H1 (cell line): ENCODE measurements at regions not wholly inside any gene's neighbourhood (a gene's known extent, or its start where the extent isn't known, plus 50 kb on each side); places are given as distances from the start of the nearest gene placed in this dataset.

Experiments
- CTCF ChIA-PET: fragments of 300-600 bp; sonication (Branson Sonifier 250); formaldehyde crosslinking; loops from one replicate; lab custom pipeline; 2021; ENCODE audit not compliant: partially characterized antibody; lab: Charles Lee
- POLR2A ChIA-PET: fragments of 300-600 bp; sonication (Branson Sonifier 250); formaldehyde crosslinking; loops from one replicate; lab custom pipeline; 2021; ENCODE audit warnings: inconsistent platforms; ENCODE audit not compliant: partially characterized antibody; lab: Charles Lee
- DNase-seq, 2 experiments: peaks; one replicate each; pipeline versions ENCODE4 v3.0.0 to v3.0.0-alpha.2; 2010 to 2022; ENCODE audit warnings: low spot score in 2 of 2, low read depth in 1 of 2, mixed read lengths in 1 of 2
- FAIRE-seq: peaks from 2 replicates; lab custom pipeline; 2011; peaks lifted over from hg19 to GRCh38; lab: Jason Lieb, UNC
- H2AFZ ChIP-seq: 2 replicates; pipeline ENCODE4 v1.8.1; 2012; ENCODE audit warnings: low read length, inconsistent platforms
- H2AK5ac ChIP-seq: 2 replicates; pipeline ENCODE4 v1.6.1; 2013; ENCODE audit warnings: low read depth, low read length
- H2BK120ac ChIP-seq: replicated peaks from 2 replicates; pipeline ENCODE3; 2013; ENCODE audit warnings: low read depth, low read length, inconsistent platforms
- H2BK12ac ChIP-seq: 2 replicates; pipeline ENCODE4 v1.6.1; 2013; ENCODE audit warnings: low read depth, low read length
- H2BK15ac ChIP-seq: 2 replicates; pipeline ENCODE4 v1.6.1; 2013; ENCODE audit warnings: low read length
- H2BK20ac ChIP-seq: 2 replicates; pipeline ENCODE4 v1.6.1; 2013; ENCODE audit warnings: low read length
- H2BK5ac ChIP-seq: 2 replicates; pipeline ENCODE4 v1.6.1; 2013; ENCODE audit warnings: low read depth, low read length
- H3K14ac ChIP-seq: 2 replicates; pipeline ENCODE4 v1.6.1; 2013; ENCODE audit warnings: inconsistent platforms; ENCODE audit not compliant: insufficient read length
- H3K18ac ChIP-seq: 2 replicates; pipeline ENCODE4 v1.6.1; 2013; ENCODE audit warnings: low read length; ENCODE audit errors: extremely low read depth
- H3K23ac ChIP-seq: 2 replicates; pipeline ENCODE4 v1.6.1; 2013; ENCODE audit warnings: inconsistent platforms; ENCODE audit not compliant: insufficient read length
- H3K23me2 ChIP-seq: 2 replicates; pipeline ENCODE4 v1.6.1; 2013; ENCODE audit warnings: low read depth, low read length
- H3K27ac ChIP-seq: 2 replicates; pipeline ENCODE4 v1.6.1; 2011; ENCODE audit warnings: low read depth, low read length, inconsistent platforms
- H3K27me3 ChIP-seq, 4 experiments: replicated peaks in 1 of 4; 1 replicate in 1 of 4; 2 replicates in 3 of 4; pipeline versions ENCODE4 v1.6.1 to v1.8.1; 2011 to 2013; ENCODE audit warnings: low read length in 3 of 4, mild to moderate bottlenecking in 3 of 4, inconsistent platforms in 2 of 4, mixed read lengths in 2 of 4, moderate library complexity in 1 of 4; ENCODE audit not compliant: control insufficient read depth in 3 of 4, insufficient read depth in 3 of 4; ENCODE audit errors: extremely low read depth in 1 of 4
- H3K36me3 ChIP-seq, 4 experiments: 2 replicates each; pipeline versions ENCODE4 v1.6.1 to v1.8.1; 2011 to 2013; ENCODE audit warnings: mild to moderate bottlenecking in 4 of 4, low read length in 3 of 4, moderate library complexity in 2 of 4, control low read depth in 1 of 4, inconsistent platforms in 1 of 4; ENCODE audit not compliant: insufficient read depth in 4 of 4, control insufficient read depth in 2 of 4
- H3K4ac ChIP-seq: replicated peaks from 2 replicates; pipeline ENCODE3; 2013; ENCODE audit warnings: low read length, low read depth, mixed read lengths, inconsistent platforms; ENCODE audit not compliant: insufficient read length
- H3K4me1 ChIP-seq, 4 experiments: replicated peaks in 1 of 4; 1 replicate in 1 of 4; 2 replicates in 3 of 4; pipeline versions ENCODE4 v1.6.1 to v1.8.1; 2011 to 2013; ENCODE audit warnings: low read length in 3 of 4, inconsistent platforms in 2 of 4, mixed read lengths in 1 of 4; ENCODE audit not compliant: insufficient read depth in 4 of 4, control insufficient read depth in 3 of 4
- H3K4me2 ChIP-seq, 2 experiments: 2 replicates each; pipeline versions ENCODE4 v1.6.1 to v1.8.1; 2011 to 2013; ENCODE audit warnings: low read depth in 2 of 2, low read length in 2 of 2, control low read depth in 1 of 2, inconsistent platforms in 1 of 2, mild to moderate bottlenecking in 1 of 2; ENCODE audit not compliant: insufficient read depth in 1 of 2
- H3K4me3 ChIP-seq, 4 experiments: fragments of 200-600, 300-600 bp in 1 of 4; sonication (generic), shearing (Covaris generic), sonication (Bioruptor Twin) in 1 of 4; 2 replicates each; pipeline versions ENCODE4 v1.5.1 to v1.8.1; 2011 to 2016; ENCODE audit warnings: low read length in 4 of 4, low read depth in 3 of 4, control low read depth in 2 of 4, inconsistent platforms in 2 of 4, mild to moderate bottlenecking in 2 of 4, mixed read lengths in 1 of 4, moderate library complexity in 1 of 4; ENCODE audit not compliant: insufficient read depth in 2 of 4; ENCODE audit errors: extremely low read depth in 1 of 4
- H3K56ac ChIP-seq: replicated peaks from 2 replicates; pipeline ENCODE3; 2013; ENCODE audit warnings: low read depth, mild to moderate bottlenecking, mixed read lengths, low read length, inconsistent platforms; ENCODE audit not compliant: insufficient read length
- H3K79me1 ChIP-seq: 2 replicates; pipeline ENCODE4 v1.6.1; 2013; ENCODE audit warnings: low read depth, low read length, control low read depth
- H3K79me2 ChIP-seq, 2 experiments: 2 replicates each; pipeline versions ENCODE4 v1.6.1 to v1.8.1; 2012 to 2013; ENCODE audit warnings: low read length in 2 of 2, mild to moderate bottlenecking in 2 of 2, inconsistent platforms in 1 of 2; ENCODE audit not compliant: insufficient read depth in 2 of 2, control insufficient read depth in 1 of 2
- H3K9ac ChIP-seq, 4 experiments: replicated peaks in 1 of 4; 1 replicate in 1 of 4; 2 replicates in 3 of 4; pipeline versions ENCODE4 v1.6.1 to v1.8.1; 2011 to 2013; ENCODE audit warnings: low read depth in 3 of 4, low read length in 3 of 4, control low read depth in 2 of 4, mild to moderate bottlenecking in 2 of 4, moderate library complexity in 2 of 4, inconsistent platforms in 1 of 4; ENCODE audit errors: extremely low read depth in 1 of 4
- H3K9me3 ChIP-seq, 2 experiments: 2 replicates each; pipeline versions ENCODE4 v1.6.1 to v1.8.1; 2012 to 2013; ENCODE audit warnings: mild to moderate bottlenecking in 2 of 2, moderate library complexity in 2 of 2, control low read depth in 1 of 2, inconsistent platforms in 1 of 2, low read depth in 1 of 2, low read length in 1 of 2, mixed read lengths in 1 of 2; ENCODE audit not compliant: insufficient read depth in 2 of 2
- H4K20me1 ChIP-seq, 2 experiments: replicated peaks in 1 of 2; 2 replicates each; pipeline versions ENCODE3 to v1.8.1; 2011 to 2013; ENCODE audit warnings: inconsistent platforms in 2 of 2, low read length in 2 of 2, mild to moderate bottlenecking in 1 of 2; ENCODE audit not compliant: insufficient read depth in 2 of 2, control insufficient read depth in 1 of 2
- H4K5ac ChIP-seq: 2 replicates; pipeline ENCODE4 v1.6.1; 2013; ENCODE audit warnings: low read length, low read depth, mixed read lengths, inconsistent platforms; ENCODE audit not compliant: insufficient read length
- H4K8ac ChIP-seq: 2 replicates; pipeline ENCODE4 v1.8.0; 2013; ENCODE audit warnings: mild to moderate bottlenecking, moderate library complexity, low read length, inconsistent platforms; ENCODE audit not compliant: insufficient read depth; ENCODE audit errors: extremely low read depth
- H4K91ac ChIP-seq: replicated peaks from 2 replicates; pipeline ENCODE3; 2013; ENCODE audit warnings: low read length, mixed read lengths, inconsistent platforms; ENCODE audit not compliant: insufficient read length
- BRCA1 ChIP-seq: IDR thresholded peaks from 2 replicates; pipeline ENCODE4 v1.6.1; 2012; ENCODE audit warnings: low read depth, low read length, improper control_type of control experiment
- CHD1 ChIP-seq: IDR thresholded peaks from 2 replicates; pipeline ENCODE4 v1.6.1; 2012; ENCODE audit warnings: low read depth, low read length, improper control_type of control experiment
- CHD2 ChIP-seq: IDR thresholded peaks from 2 replicates; pipeline ENCODE4 v1.6.1; 2012; ENCODE audit warnings: low read length, improper control_type of control experiment
- EGR1 ChIP-seq: IDR thresholded peaks from 2 replicates; pipeline ENCODE4 v1.6.1; 2011; ENCODE audit warnings: low read depth, low read length, borderline replicate concordance
- EP300 ChIP-seq, 2 experiments: IDR thresholded peaks; 1 replicate in 1 of 2; 2 replicates in 1 of 2; pipeline ENCODE4 v1.6.1; 2011 to 2012; ENCODE audit warnings: low read depth in 2 of 2, low read length in 2 of 2, mild to moderate bottlenecking in 2 of 2, borderline replicate concordance in 1 of 2, inconsistent platforms in 1 of 2, moderate library complexity in 1 of 2
- EZH2 ChIP-seq: fragments of 200-600 bp; sonication (generic); IDR thresholded peaks from 2 replicates; pipeline ENCODE4 v1.7.1; 2012; ENCODE audit warnings: low read depth, mild to moderate bottlenecking, moderate library complexity, low read length, inconsistent platforms; ENCODE audit not compliant: severe bottlenecking
- HDAC2 ChIP-seq, 2 experiments: fragments of 300-600 bp in 1 of 2; sonication (generic) in 1 of 2; IDR thresholded peaks; 2 replicates each; pipeline ENCODE4 v1.6.1; 2011 to 2012; ENCODE audit warnings: low read depth in 2 of 2, low read length in 2 of 2, mild to moderate bottlenecking in 2 of 2, moderate library complexity in 2 of 2, borderline replicate concordance in 1 of 2, inconsistent platforms in 1 of 2
- JUN ChIP-seq: IDR thresholded peaks from 2 replicates; pipeline ENCODE4 v1.6.1; 2011; ENCODE audit warnings: low read depth, mild to moderate bottlenecking, improper control_type of control experiment, low read length
- JUND ChIP-seq: IDR thresholded peaks from 2 replicates; pipeline ENCODE4 v1.6.1; 2011; ENCODE audit warnings: mild to moderate bottlenecking, improper control_type of control experiment, low read length
- KDM1A ChIP-seq: fragments of 200-600, 300-600 bp; sonication (generic); IDR thresholded peaks from 2 replicates; pipeline ENCODE4 v1.7.1; 2016; ENCODE audit warnings: mild to moderate bottlenecking, low read length, borderline replicate concordance
- KDM4A ChIP-seq: IDR thresholded peaks from one replicate; pipeline ENCODE4 v1.7.1; 2012; ENCODE audit warnings: low read depth, mild to moderate bottlenecking, moderate library complexity, low read length, inconsistent platforms; ENCODE audit not compliant: severe bottlenecking
- SAP30 ChIP-seq: fragments of 300-600 bp; sonication (generic); IDR thresholded peaks from 2 replicates; pipeline ENCODE4 v1.7.1; 2012; ENCODE audit warnings: low read length, moderate library complexity, mild to moderate bottlenecking, inconsistent platforms; ENCODE audit not compliant: insufficient read depth, insufficient replicate concordance
- TAF1 ChIP-seq: IDR thresholded peaks from 2 replicates; pipeline ENCODE4 v1.6.1; 2011; ENCODE audit warnings: mild to moderate bottlenecking, low read depth, low read length
- TCF12 ChIP-seq: IDR thresholded peaks from 2 replicates; pipeline ENCODE4 v1.6.1; 2011; ENCODE audit warnings: low read depth, mild to moderate bottlenecking, low read length
- YY1 ChIP-seq: IDR thresholded peaks from 2 replicates; pipeline ENCODE4 v1.6.1; 2011; ENCODE audit warnings: low read depth, mild to moderate bottlenecking, low read length
- TF ChIP-seq, protein P1 (sequence below): IDR thresholded peaks from 2 replicates; pipeline ENCODE4 v1.6.1; 2012; ENCODE audit warnings: inconsistent platforms

DNA sequence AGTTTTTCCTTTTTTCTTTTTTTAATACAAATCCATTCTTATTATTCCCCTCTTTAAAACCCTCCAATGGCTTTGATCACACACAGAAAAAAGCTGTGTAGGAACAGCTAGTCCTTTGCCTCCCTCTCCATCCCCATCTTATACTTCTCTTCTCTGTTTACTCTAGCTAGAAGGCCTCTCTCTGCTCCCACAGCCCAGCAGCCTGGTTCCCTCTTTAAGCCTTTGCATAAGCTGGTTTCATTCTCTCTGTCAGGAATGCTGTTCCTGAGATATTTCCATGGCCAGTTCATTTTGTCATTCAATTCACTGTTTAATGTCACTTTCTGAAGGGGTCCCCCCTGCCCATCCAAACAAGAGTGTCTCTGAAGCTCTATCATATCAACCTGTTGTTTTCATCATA is 143.3 kb upstream of the ST6GALNAC5 start:
- Histone ChIP-seq H4K5ac (no peak overlapping the region), H3K9me3 (no peaks in the 10 kb centered on the region), H4K20me1 (no peaks in the 10 kb centered on the region), H2BK5ac (no peak overlapping the region), H3K79me1 (no peaks in the 10 kb centered on the region), H3K4me1 (no peaks in the 10 kb centered on the region), H2AK5ac (no peak overlapping the region), H3K23ac (no peak overlapping the region), H2BK120ac (no peak overlapping the region), H3K79me2 (no peaks in the 10 kb centered on the region), H3K14ac (no peak overlapping the region), H3K18ac (no peak overlapping the region), H2BK20ac (no peak overlapping the region), H3K56ac (no peak overlapping the region), H4K8ac (no peak overlapping the region), H2AFZ (no peak overlapping the region), H3K4ac (no peak overlapping the region), H3K23me2 (no peaks in the 10 kb centered on the region), H3K36me3 (no peaks in the 10 kb centered on the region), H3K4me3 (no peak overlapping the region), H2BK15ac (no peak overlapping the region), H3K27me3 (no peaks in the 10 kb centered on the region), H3K4me2 (no peak overlapping the region), H3K9ac (no peak overlapping the region), H4K91ac (no peak overlapping the region), H2BK12ac (no peak overlapping the region), H3K27ac (no peak overlapping the region)
- POLR2A ChIA-PET = no interaction called here
- no peak for FAIRE-seq
- DNase-seq = no peak
- CTCF ChIA-PET = interaction anchor here (1.2 to 1.4 kb wide), 2 partner anchors 19 to 570 kb away, joined by 3 read pairs; no protein-coding TSS in a partner anchor
- TF ChIP-seq JUN (no peak), EP300 (IDR thresholded peaks at IDR 0.05; ENCODE audit: borderline replicate concordance in 1 of 2, low read depth in 2 of 2, low read length in 2 of 2) (no peak), CHD1 (no peak), KDM1A (no peak), JUND (no peak), KDM4A (no peak), TAF1 (no peak), YY1 (no peak), CHD2 (no peak), SAP30 (no peak), EZH2 (no peak), HDAC2 (IDR thresholded peaks at IDR 0.05; ENCODE audit: borderline replicate concordance in 1 of 2, low read depth in 2 of 2, low read length in 2 of 2) (no peak), EGR1 (no peak), TCF12 (no peak), BRCA1 (no peak)
- TF ChIP-seq, protein P1, sequence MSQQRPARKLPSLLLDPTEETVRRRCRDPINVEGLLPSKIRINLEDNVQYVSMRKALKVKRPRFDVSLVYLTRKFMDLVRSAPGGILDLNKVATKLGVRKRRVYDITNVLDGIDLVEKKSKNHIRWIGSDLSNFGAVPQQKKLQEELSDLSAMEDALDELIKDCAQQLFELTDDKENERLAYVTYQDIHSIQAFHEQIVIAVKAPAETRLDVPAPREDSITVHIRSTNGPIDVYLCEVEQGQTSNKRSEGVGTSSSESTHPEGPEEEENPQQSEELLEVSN = no peak
